HEK293 (cell line): ENCODE measurements at regions not wholly inside any gene's neighbourhood (a gene's known extent, or its start where the extent isn't known, plus 50 kb on each side); places are given as distances from the start of the nearest gene placed in this dataset.
A peak's percentile ranks its signal among the peaks of the same experiment; 100 is the strongest.
"Not testable (repeated sequence)": the region's sequence is repeated elsewhere in the genome, so short reads cannot be mapped to it uniquely, and the experiment has no call there.

ENCODE experiments used
- CTCF ChIA-PET: fragments of 350-600 bp; formaldehyde crosslinking; extraction: SDS; loops from one replicate; lab custom pipeline; 2021; ENCODE audit warnings: antibody characterized with exemption; lab: Yijun Ruan, JAX
- POLR2A ChIA-PET: fragments of 300-600 bp; formaldehyde crosslinking; extraction: SDS; loops from one replicate; lab custom pipeline; 2020; ENCODE audit warnings: antibody characterized with exemption, inconsistent platforms; lab: Yijun Ruan, JAX
- H3K27ac ChIP-seq: fragments of 200-500 bp; sonication (Bioruptor generic); 2 replicates; pipeline ENCODE4 v1.5.1; 2014; ENCODE audit warnings: low read depth, low read length, control low read depth, inconsistent platforms; ENCODE audit errors: extremely low read depth
- H3K36me3 ChIP-seq, 2 experiments: fragments of 200-500 bp in 1 of 2; sonication (Bioruptor generic) in 1 of 2; 1 replicate in 1 of 2; 2 replicates in 1 of 2; pipeline ENCODE4 v1.5.1; 2014 to 2017; ENCODE audit warnings: inconsistent platforms in 2 of 2, low read length in 2 of 2; ENCODE audit not compliant: control insufficient read depth in 2 of 2, insufficient read depth in 1 of 2
- H3K4me1 ChIP-seq: fragments of 200-500 bp; sonication (Bioruptor generic); 2 replicates; pipeline ENCODE4 v1.5.1; 2014; ENCODE audit warnings: mild to moderate bottlenecking, low read length, inconsistent platforms; ENCODE audit not compliant: control insufficient read depth, insufficient read depth
- H3K4me3 ChIP-seq: 2 replicates; pipeline ENCODE4 v1.5.1; 2011; ENCODE audit warnings: low read depth, mild to moderate bottlenecking, control low read depth, low read length, moderate library complexity
- H3K9me3 ChIP-seq: fragments of 200-500 bp; sonication (Bioruptor generic); 2 replicates; pipeline ENCODE4 v1.5.1; 2014; ENCODE audit warnings: low read depth, low read length, inconsistent platforms; ENCODE audit not compliant: control insufficient read depth, insufficient read depth
- EGR2 ChIP-seq: fragments of 450-650 bp; formaldehyde crosslinking; IDR thresholded peaks from 2 replicates; pipeline ENCODE4 v1.5.1; 2016; ENCODE audit warnings: low read depth, missing biosample characterization, missing genetic modification characterization
- GLI4 ChIP-seq: fragments of 450-650 bp; formaldehyde crosslinking; IDR thresholded peaks from 2 replicates; pipeline ENCODE4 v1.5.1; 2016; ENCODE audit warnings: missing biosample characterization, missing genetic modification characterization
- HIC1 ChIP-seq: fragments of 450-650 bp; formaldehyde crosslinking; IDR thresholded peaks from 2 replicates; pipeline ENCODE4 v1.5.1; 2016; ENCODE audit warnings: missing biosample characterization, missing genetic modification characterization
- KLF7 ChIP-seq: fragments of 450-650 bp; formaldehyde crosslinking; IDR thresholded peaks from 2 replicates; pipeline ENCODE4 v1.5.1; 2016; ENCODE audit warnings: missing biosample characterization, missing genetic modification characterization, borderline replicate concordance
- SCRT2 ChIP-seq: fragments of 450-650 bp; formaldehyde crosslinking; IDR thresholded peaks from 2 replicates; pipeline ENCODE4 v1.5.1; 2016; ENCODE audit warnings: missing biosample characterization, missing genetic modification characterization
- ZBTB26 ChIP-seq: fragments of 450-650 bp; formaldehyde crosslinking; optimal IDR thresholded peaks from 2 replicates; pipeline ENCODE3; 2016; ENCODE audit warnings: missing biosample characterization, mild to moderate bottlenecking, missing genetic modification characterization
- ZBTB44 ChIP-seq: fragments of 450-650 bp; IDR thresholded peaks from 2 replicates; pipeline ENCODE4 v1.5.1; 2018; ENCODE audit warnings: missing biosample characterization, mild to moderate bottlenecking, missing genetic modification characterization
- ZBTB7A ChIP-seq: fragments of 450-650 bp; formaldehyde crosslinking; IDR thresholded peaks from 2 replicates; pipeline ENCODE4 v1.5.1; 2016; ENCODE audit warnings: low read depth, missing biosample characterization, missing genetic modification characterization
- ZNF114 ChIP-seq: fragments of 450-650 bp; formaldehyde crosslinking; IDR thresholded peaks from 2 replicates; pipeline ENCODE4 v1.5.0; 2017; ENCODE audit warnings: missing biosample characterization, missing genetic modification characterization
- ZNF146 ChIP-seq: fragments of 450-650 bp; formaldehyde crosslinking; IDR thresholded peaks from 2 replicates; pipeline ENCODE4 v1.5.1; 2016; ENCODE audit warnings: missing biosample characterization, missing genetic modification characterization
- ZNF157 ChIP-seq: fragments of 450-650 bp; formaldehyde crosslinking; IDR thresholded peaks from 2 replicates; pipeline ENCODE4 v1.5.1; 2016; ENCODE audit warnings: missing biosample characterization, missing genetic modification characterization
- ZNF16 ChIP-seq: fragments of 450-650 bp; formaldehyde crosslinking; IDR thresholded peaks from 2 replicates; pipeline ENCODE4 v1.5.1; 2016; ENCODE audit warnings: low read depth, missing biosample characterization, missing genetic modification characterization
- ZNF292 ChIP-seq: fragments of 450-650 bp; formaldehyde crosslinking; IDR thresholded peaks from 2 replicates; pipeline ENCODE4 v1.5.1; 2016; ENCODE audit warnings: low read depth, missing biosample characterization, missing genetic modification characterization, borderline replicate concordance
- ZNF341 ChIP-seq: fragments of 450-650 bp; formaldehyde crosslinking; IDR thresholded peaks from 2 replicates; pipeline ENCODE4; 2016; ENCODE audit warnings: low read depth, missing biosample characterization, missing genetic modification characterization
- ZNF433 ChIP-seq: fragments of 450-650 bp; formaldehyde crosslinking; IDR thresholded peaks from 2 replicates; pipeline ENCODE4 v1.5.1; 2016; ENCODE audit warnings: missing biosample characterization, missing genetic modification characterization, low read depth
- ZNF48 ChIP-seq: fragments of 450-650 bp; formaldehyde crosslinking; IDR thresholded peaks from 2 replicates; pipeline ENCODE4 v1.5.1; 2016; ENCODE audit warnings: missing biosample characterization, missing genetic modification characterization
- ZNF544 ChIP-seq: fragments of 450-650 bp; formaldehyde crosslinking; IDR thresholded peaks from 2 replicates; pipeline ENCODE4 v1.5.0; 2017; ENCODE audit warnings: missing biosample characterization, missing genetic modification characterization
- ZNF654 ChIP-seq: fragments of 450-650 bp; formaldehyde crosslinking; IDR thresholded peaks from 2 replicates; pipeline ENCODE4 v1.5.1; 2016; ENCODE audit warnings: low read depth, missing biosample characterization, missing genetic modification characterization
- ZNF701 ChIP-seq: fragments of 450-650 bp; formaldehyde crosslinking; IDR thresholded peaks from 2 replicates; pipeline ENCODE4 v1.5.1; 2016; ENCODE audit warnings: missing biosample characterization, missing genetic modification characterization
- ZNF707 ChIP-seq: fragments of 450-650 bp; formaldehyde crosslinking; IDR thresholded peaks from 2 replicates; pipeline ENCODE4 v1.5.1; 2016; ENCODE audit warnings: missing biosample characterization, missing genetic modification characterization
- ZNF830 ChIP-seq: fragments of 450-650 bp; IDR thresholded peaks from 2 replicates; pipeline ENCODE4 v1.5.0; 2018; ENCODE audit warnings: missing biosample characterization, missing genetic modification characterization, low read depth, mild to moderate bottlenecking, moderate library complexity
- ZSCAN5A ChIP-seq: fragments of 450-650 bp; formaldehyde crosslinking; IDR thresholded peaks from 2 replicates; pipeline ENCODE4 v1.5.1; 2016; ENCODE audit warnings: missing biosample characterization, missing genetic modification characterization

GRCh38 chr4:127469959-127470809 is 162.6 kb upstream of the INTU start (continued):
- TF ChIP-seq HIC1 (tag by site-specific recombination) (no peak), ZBTB26 (tag by site-specific recombination) (no peak)
- TF ChIP-seq, all 188 proteins: peak for 0

GRCh38 chr4:127478271-127478670 is 154.5 kb upstream of the INTU start:
- H3K4me1 ChIP-seq, POLR2A ChIA-PET, H3K9me3 ChIP-seq, H3K27ac ChIP-seq, H3K36me3 ChIP-seq, H3K4me3 ChIP-seq: not testable (repeated sequence)
- CTCF ChIA-PET: interaction anchor here (0.6 to 0.8 kb wide), 5 partner anchors 23 to 354 kb away, joined by 3 to 4 read pairs (median 3); no protein-coding TSS in a partner anchor
- peak; percentile 83 for TF ChIP-seq ZNF146 (tag by site-specific recombination)

GRCh38 chr4:127479031-127479622 is 153.6 kb upstream of the INTU start:
- TF ChIP-seq ZNF701 (tag by site-specific recombination): no peak
- TF ChIP-seq ZNF654 (tag by site-specific recombination): peak; percentile 69
- TF ChIP-seq, all 188 proteins: peak for 1
- Histone ChIP-seq H3K4me1 (no peaks in the 10 kb centered on the region), H3K36me3 (no peaks in the 10 kb centered on the region), H3K27ac (no peak overlapping the region), H3K4me3 (no peak overlapping the region), H3K9me3 (no peaks in the 10 kb centered on the region)
- CTCF ChIA-PET: interaction anchor here (0.6 to 0.8 kb wide), 5 partner anchors 22 to 353 kb away, joined by 3 to 4 read pairs (median 3); no protein-coding TSS in a partner anchor
- POLR2A ChIA-PET: no interaction called here

- H3K9me3 ChIP-seq: no peaks in the 10 kb centered on the region
- TF ChIP-seq ZNF341 (tag by site-specific recombination) (no peak), ZBTB7A (tag by site-specific recombination) (no peak), ZSCAN5A (tag by site-specific recombination) (no peak), ZBTB44 (tag by site-specific recombination) (no peak), ZNF544 (tag by site-specific recombination) (no peak), ZNF830 (tag by site-specific recombination) (no peak), KLF7 (tag by site-specific recombination) (no peak), ZNF114 (no peak), ZNF433 (tag by site-specific recombination) (no peak), ZNF48 (no peak), ZNF16 (tag by site-specific recombination) (no peak), ZNF707 (tag by site-specific recombination) (no peak), ZNF157 (tag by site-specific recombination) (no peak), EGR2 (tag by site-specific recombination) (no peak), SCRT2 (no peak), ZNF292 (tag by site-specific recombination) (no peak), GLI4 (tag by site-specific recombination) (no peak)
- no peaks in the 10 kb centered on the region for H3K36me3 ChIP-seq
- H3K4me1 ChIP-seq: no peaks in the 10 kb centered on the region
- no peak overlapping the region for H3K27ac ChIP-seq
- CTCF ChIA-PET: interaction anchor here (1.2 kb wide), 1 partner anchor 12 kb away, joined by 3 read pairs; no protein-coding TSS in a partner anchor
- H3K4me3 ChIP-seq: no peak overlapping the region
- POLR2A ChIA-PET: no interaction called here
Measured at GRCh38 chr4:127482049-127482448, 150.7 kb upstream of the INTU start.
